AG04449 (cell line): ENCODE measurements at regions not wholly inside any gene's neighbourhood (a gene's known extent, or its start where the extent isn't known, plus 50 kb on each side); places are given as distances from the start of the nearest gene placed in this dataset.
"Not testable (repeated sequence)": the region's sequence is repeated elsewhere in the genome, so short reads cannot be mapped to it uniquely, and the experiment has no call there.

Experiments
- CTCF ChIA-PET: fragments of 350-600 bp; formaldehyde crosslinking; extraction: SDS; loops from one replicate; lab custom pipeline; 2021; ENCODE audit warnings: antibody characterized with exemption; lab: Yijun Ruan, JAX
- POLR2A ChIA-PET: fragments of 400-600, 350-600 bp; formaldehyde crosslinking; extraction: SDS; loops from one replicate; lab custom pipeline; 2020; ENCODE audit warnings: antibody characterized with exemption, inconsistent platforms; lab: Yijun Ruan, JAX
- DNase-seq: peaks from one replicate; pipeline ENCODE4 v3.0.0-alpha.2; 2010; ENCODE audit warnings: low read depth, low spot score
- H3K4me3 ChIP-seq: 2 replicates; pipeline ENCODE4 v1.5.1; 2011; ENCODE audit warnings: low read depth, mild to moderate bottlenecking, control low read depth, low read length
- CTCF ChIP-seq: IDR thresholded peaks from one replicate; pipeline ENCODE4 v1.5.1; 2011; ENCODE audit warnings: mild to moderate bottlenecking, moderate library complexity, low read length, control low read depth, inconsistent platforms; ENCODE audit not compliant: insufficient read depth; ENCODE audit errors: missing control alignments

- no peak for DNase-seq
- POLR2A ChIA-PET = no interaction called here
- TF ChIP-seq CTCF = no peak
- CTCF ChIA-PET = no interaction called here
- H3K4me3 ChIP-seq = no peak overlapping the region
These were observed 631.1 kb upstream of the HTR1E start for GRCh38 chr6:86306210-86306609.

GRCh38 chr6:86285876-86286275 is 643.2 kb upstream of the SYNCRIP start:
- H3K4me3 ChIP-seq = no peak overlapping the region
- DNase-seq = no peak
- CTCF ChIA-PET = no interaction called here
- no peak for TF ChIP-seq CTCF
- POLR2A ChIA-PET = no interaction called here

GRCh38 chr6:86284809-86285480 is 642.3 kb upstream of the SYNCRIP start:
- CTCF ChIA-PET, POLR2A ChIA-PET, DNase-seq: not testable (repeated sequence)

GRCh38 chr6:86283596-86283995 is 640.9 kb upstream of the SYNCRIP start:
- DNase-seq, H3K4me3 ChIP-seq, POLR2A ChIA-PET, CTCF ChIA-PET: not testable (repeated sequence)

More at GRCh38 chr6:86284809-86285480, 642.3 kb upstream of the SYNCRIP start:
- not testable (repeated sequence) for H3K4me3 ChIP-seq

- DNase-seq = no peak
- TF ChIP-seq CTCF = no peak
- ChIA-PET POLR2A (no interaction called here), CTCF (no interaction called here)
- no peak overlapping the region for H3K4me3 ChIP-seq
These were observed 633.4 kb upstream of the SYNCRIP start for GRCh38 chr6:86276056-86276455.

- CTCF ChIA-PET = no interaction called here
- no peak for TF ChIP-seq CTCF
- no peak overlapping the region for H3K4me3 ChIP-seq
- no peak for DNase-seq
- POLR2A ChIA-PET = no interaction called here
These were observed 631.2 kb upstream of the SYNCRIP start for GRCh38 chr6:86273936-86274335.

GRCh38 chr6:86256615-86257187 is 614.0 kb upstream of the SYNCRIP start:
- TF ChIP-seq CTCF = no peak
- H3K4me3 ChIP-seq = no peak overlapping the region
- ChIA-PET CTCF (no interaction called here), POLR2A (no interaction called here)
- no peak for DNase-seq
